AG04450 (cell line): ENCODE measurements at regions not wholly inside any gene's neighbourhood (a gene's known extent, or its start where the extent isn't known, plus 50 kb on each side); places are given as distances from the start of the nearest gene placed in this dataset.

ENCODE experiments used
- CTCF ChIA-PET: fragments of 300-600, 350-600 bp; formaldehyde crosslinking; extraction: SDS; loops from one replicate; lab custom pipeline; 2022; ENCODE audit warnings: antibody characterized with exemption, inconsistent platforms; lab: Charles Lee
- POLR2A ChIA-PET: fragments of 350-600 bp; formaldehyde crosslinking; extraction: SDS; loops from one replicate; lab custom pipeline; 2021; ENCODE audit warnings: antibody characterized with exemption, inconsistent platforms; lab: Yijun Ruan, JAX
- DNase-seq: peaks from one replicate; pipeline ENCODE4 v3.0.0-alpha.2; 2011; ENCODE audit warnings: low read depth, low spot score
- H3K27ac ChIP-seq: one replicate; pipeline ENCODE4 v1.5.1; 2012; ENCODE audit warnings: low read depth, low read length, control low read depth
- H3K27me3 ChIP-seq: one replicate; pipeline ENCODE4 v1.6.0; 2012; ENCODE audit warnings: low read length; ENCODE audit not compliant: control insufficient read depth, insufficient read depth
- H3K4me3 ChIP-seq: 2 replicates; pipeline ENCODE4 v1.5.1; 2011; ENCODE audit warnings: mild to moderate bottlenecking, low read depth, low read length, control low read depth
- H3K9me3 ChIP-seq: 2 replicates; pipeline ENCODE4 v1.5.1; 2012; ENCODE audit warnings: low read length; ENCODE audit not compliant: control insufficient read depth, insufficient read depth
- CTCF ChIP-seq: IDR thresholded peaks from 2 replicates; pipeline ENCODE4 v1.5.1; 2011; ENCODE audit warnings: low read depth, low read length, control low read depth, inconsistent platforms

- Histone ChIP-seq H3K4me3 (no peak overlapping the region), H3K27ac (no peak overlapping the region), H3K27me3 (no peaks in the 10 kb centered on the region), H3K9me3 (no peaks in the 10 kb centered on the region)
- DNase-seq = no peak
- TF ChIP-seq CTCF = no peak
- ChIA-PET POLR2A (no interaction called here), CTCF (no interaction called here)
These were observed 67.7 kb downstream of the AKR1B1 start for GRCh38 chr7:134391223-134391622.

DNA sequence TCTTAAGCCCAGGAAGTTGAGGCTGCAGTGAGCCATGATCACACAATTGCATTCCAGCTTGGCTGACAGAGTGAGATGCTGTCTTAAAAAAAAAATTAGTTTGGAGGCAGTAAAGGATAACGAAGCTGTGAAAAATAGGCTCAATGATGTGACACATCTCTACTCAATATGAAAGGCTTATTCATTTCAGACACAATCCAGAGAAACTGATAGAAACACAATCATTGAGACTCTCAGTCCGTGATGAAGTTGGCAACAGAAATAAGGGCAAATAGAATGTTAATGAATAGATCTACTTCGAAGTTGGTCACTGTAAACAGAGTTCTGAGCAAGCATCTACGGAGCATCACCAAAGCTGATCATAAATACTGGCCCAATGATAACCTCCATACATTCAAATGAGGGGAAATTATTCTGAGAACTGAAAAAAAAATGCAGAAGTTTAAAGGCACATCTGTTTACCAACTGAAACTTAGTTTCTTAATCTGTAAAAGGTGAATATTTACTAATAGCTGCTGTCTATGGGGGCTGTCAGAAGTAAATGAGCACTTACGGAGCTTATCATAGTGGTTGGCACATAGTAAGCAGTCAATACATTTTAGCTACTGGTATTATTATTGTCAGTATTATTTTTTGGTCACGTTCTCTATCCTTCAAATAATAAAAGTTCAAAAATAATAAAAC, 70.4 kb downstream of the AKR1B1 start:
- CTCF ChIA-PET = interaction anchor here (0.6 kb wide), 1 partner anchor 17 kb away, joined by 3 read pairs; no protein-coding TSS in a partner anchor
- POLR2A ChIA-PET = no interaction called here

GRCh38 chr7:134378562-134378961, 61.8 kb upstream of the SLC35B4 start:
- CTCF ChIA-PET = no interaction called here
- POLR2A ChIA-PET = no interaction called here

More for the DNA sequence above, 70.4 kb downstream of the AKR1B1 start:
- DNase-seq = no peak
- no peak for TF ChIP-seq CTCF
- Histone ChIP-seq H3K27me3 (no peaks in the 10 kb centered on the region), H3K9me3 (no peaks in the 10 kb centered on the region), H3K4me3 (no peak overlapping the region), H3K27ac (no peak overlapping the region)

DNA sequence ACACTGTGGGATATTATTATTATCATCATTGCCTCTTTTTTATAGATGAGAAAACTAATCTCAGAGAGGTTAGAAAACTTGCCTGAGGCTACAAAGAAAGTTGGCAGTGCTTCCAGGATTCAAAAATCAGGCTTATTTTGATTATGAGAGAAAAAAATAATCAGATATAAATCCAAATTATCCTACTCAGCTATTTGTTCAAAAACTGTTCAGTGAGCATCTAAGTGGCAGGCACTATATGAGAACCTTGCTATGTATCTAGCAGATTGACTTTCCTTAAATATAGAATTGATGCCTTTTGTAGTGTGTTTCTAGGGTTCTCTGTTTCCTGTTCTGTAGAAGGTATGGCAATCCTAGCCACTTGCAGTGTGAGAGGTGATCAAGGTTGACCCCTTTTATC, 60.0 kb upstream of the SLC35B4 start:
- no peak for DNase-seq
- no peak overlapping the region for H3K27ac ChIP-seq
- H3K4me3 ChIP-seq = no peak overlapping the region
- no peaks in the 10 kb centered on the region for H3K9me3 ChIP-seq
- POLR2A ChIA-PET = no interaction called here
- no peak for TF ChIP-seq CTCF
- CTCF ChIA-PET = interaction anchor here (0.8 to 2.1 kb wide), 3 partner anchors 13 to 57 kb away, joined by 4 to 5 read pairs (median 5); no protein-coding TSS in a partner anchor
- peaks cover 9% of the 10 kb centered on the region for H3K27me3 ChIP-seq

More at GRCh38 chr7:134378562-134378961, 61.8 kb upstream of the SLC35B4 start:
- Histone ChIP-seq H3K4me3 (no peak overlapping the region), H3K9me3 (no peaks in the 10 kb centered on the region), H3K27ac (no peak overlapping the region), H3K27me3 (peaks cover 7% of the 10 kb centered on the region)
- DNase-seq = no peak
- TF ChIP-seq CTCF = no peak

DNA sequence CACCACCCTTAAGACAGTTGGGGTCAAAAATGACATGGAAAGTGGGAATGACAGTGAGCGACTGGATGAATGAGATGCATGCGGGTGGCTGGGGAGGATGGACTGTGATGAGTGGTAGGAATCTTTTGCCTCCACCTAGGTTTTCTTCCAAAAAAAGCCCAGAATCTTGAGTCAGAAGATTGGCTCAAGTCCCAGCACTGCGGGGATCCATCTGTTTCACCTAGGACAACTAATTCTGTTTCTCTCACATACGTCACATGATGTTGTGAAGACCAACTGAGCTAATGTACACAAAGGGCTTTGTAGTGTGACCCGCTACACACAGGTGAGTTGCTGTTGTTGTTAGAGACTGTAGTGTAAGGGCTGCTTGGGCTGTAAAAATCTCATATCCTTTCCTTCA, 58.5 kb upstream of the SLC35B4 start:
- POLR2A ChIA-PET = no interaction called here
- Histone ChIP-seq H3K27me3 (peaks cover 9% of the 10 kb centered on the region), H3K27ac (no peak overlapping the region), H3K4me3 (no peak overlapping the region), H3K9me3 (no peaks in the 10 kb centered on the region)
- CTCF ChIA-PET = interaction anchor here (0.7 to 2.1 kb wide), 4 partner anchors 15 to 58 kb away, joined by 3 to 5 read pairs (median 4); no protein-coding TSS in a partner anchor
- no peak for DNase-seq
- no peak for TF ChIP-seq CTCF
